Endothelial cell of umbilical vein (primary cell): ENCODE measurements at regions not wholly inside any gene's neighbourhood (a gene's known extent, or its start where the extent isn't known, plus 50 kb on each side); places are given as distances from the start of the nearest gene placed in this dataset.

Source experiments
- BruUV-seq: library from RNA; stranded (reverse); fragments of 400-500 nt; replicated peaks from 2 replicates; lab custom pipeline; 2021; lab: Mats Ljungman, UMichigan
- CTCF ChIA-PET: fragments of 300-600, 350-600 bp; sonication (Branson Sonifier 250); formaldehyde crosslinking; loops from one replicate; lab custom pipeline; 2021; ENCODE audit warnings: antibody characterized with exemption, inconsistent platforms; lab: Charles Lee
- POLR2A ChIA-PET: fragments of 300-600, 350-600 bp; sonication (Branson Sonifier 250); formaldehyde crosslinking; loops from one replicate; lab custom pipeline; 2021; ENCODE audit warnings: antibody characterized with exemption, inconsistent platforms; lab: Charles Lee
- DNase-seq: peaks from one replicate; pipeline ENCODE4 v3.0.0-alpha.2; 2011; ENCODE audit warnings: low read depth, low spot score
- FAIRE-seq: peaks from 2 replicates; lab custom pipeline; 2011; peaks lifted over from hg19 to GRCh38; lab: Jason Lieb, UNC
- H2AFZ ChIP-seq: 2 replicates; pipeline ENCODE4 v1.6.0; 2012; ENCODE audit warnings: low read depth, low read length, control low read depth, inconsistent platforms
- H3K27ac ChIP-seq: 2 replicates; pipeline ENCODE4 v1.5.1; 2011; ENCODE audit warnings: low read depth, mild to moderate bottlenecking, control low read depth, low read length, moderate library complexity; ENCODE audit not compliant: insufficient read depth
- H3K27me3 ChIP-seq, 2 experiments: 2 replicates each; pipeline versions ENCODE4 v1.6.0 to v1.6.1; 2011; ENCODE audit warnings: low read length in 2 of 2, mixed read lengths in 1 of 2; ENCODE audit not compliant: control insufficient read depth in 2 of 2, insufficient read depth in 2 of 2
- H3K36me3 ChIP-seq, 2 experiments: 2 replicates in 1 of 2; 3 replicates in 1 of 2; pipeline ENCODE4 v1.5.1; 2011; ENCODE audit warnings: low read length in 2 of 2, mild to moderate bottlenecking in 1 of 2, moderate library complexity in 1 of 2; ENCODE audit not compliant: control insufficient read depth in 2 of 2, insufficient read depth in 2 of 2; ENCODE audit errors: extremely low read depth in 1 of 2
- H3K4me1 ChIP-seq: 3 replicates; pipeline ENCODE4 v1.5.1; 2011; ENCODE audit warnings: mild to moderate bottlenecking, low read length; ENCODE audit not compliant: control insufficient read depth, insufficient read depth; ENCODE audit errors: extremely low read depth
- H3K4me2 ChIP-seq: 2 replicates; pipeline ENCODE4 v1.6.1; 2011; ENCODE audit warnings: low read length, control low read depth, mixed read lengths; ENCODE audit not compliant: insufficient read depth
- H3K4me3 ChIP-seq, 3 experiments: fragments of 200-600 bp in 1 of 3; sonication (generic), shearing (Covaris generic) in 1 of 3; replicated peaks in 1 of 3; 2 replicates each; pipeline ENCODE4 v1.5.1; 2011 to 2016; ENCODE audit warnings: control low read depth in 3 of 3, low read length in 3 of 3, mild to moderate bottlenecking in 2 of 3, inconsistent platforms in 1 of 3, low read depth in 1 of 3, moderate library complexity in 1 of 3; ENCODE audit not compliant: insufficient read depth in 1 of 3
- H3K79me2 ChIP-seq: 2 replicates; pipeline ENCODE4 v1.6.0; 2012; ENCODE audit warnings: low read length, inconsistent platforms; ENCODE audit not compliant: control insufficient read depth, insufficient read depth
- H3K9ac ChIP-seq: replicated peaks from 2 replicates; pipeline ENCODE3; 2011; ENCODE audit warnings: low read length, control low read depth; ENCODE audit not compliant: insufficient read depth; ENCODE audit errors: extremely low read depth
- H3K9me1 ChIP-seq: replicated peaks from 3 replicates; pipeline ENCODE4 v1.6.0; 2011; ENCODE audit warnings: mild to moderate bottlenecking, low read length; ENCODE audit not compliant: control insufficient read depth, insufficient read depth; ENCODE audit errors: extremely low read depth
- H3K9me3 ChIP-seq: replicated peaks from 2 replicates; pipeline ENCODE4 v1.5.1; 2012; ENCODE audit warnings: low read length, inconsistent platforms; ENCODE audit not compliant: control insufficient read depth, insufficient read depth
- H4K20me1 ChIP-seq: replicated peaks from 2 replicates; pipeline ENCODE3; 2011; ENCODE audit warnings: mild to moderate bottlenecking, low read length; ENCODE audit not compliant: control insufficient read depth, insufficient read depth; ENCODE audit errors: extremely low read depth
- EZH2 ChIP-seq: IDR thresholded peaks from 2 replicates; pipeline ENCODE4 v1.6.1; 2012; ENCODE audit warnings: borderline replicate concordance, low read depth, mild to moderate bottlenecking, moderate library complexity, low read length, inconsistent platforms; ENCODE audit not compliant: severe bottlenecking
- FOS ChIP-seq: IDR thresholded peaks from 2 replicates; pipeline ENCODE4 v1.6.1; 2011; ENCODE audit warnings: mild to moderate bottlenecking, low read length, moderate library complexity, borderline replicate concordance; ENCODE audit not compliant: insufficient read depth
- GATA2 ChIP-seq: IDR thresholded peaks from 2 replicates; pipeline ENCODE4 v1.7.0; 2011; ENCODE audit warnings: low read depth, mild to moderate bottlenecking, moderate library complexity, mixed read lengths, low read length; ENCODE audit not compliant: insufficient read length, insufficient read depth
- JUN ChIP-seq: IDR thresholded peaks from 2 replicates; pipeline ENCODE4 v1.6.1; 2011; ENCODE audit warnings: borderline replicate concordance, low read depth; ENCODE audit not compliant: insufficient read length, insufficient read depth
- MAX ChIP-seq: IDR thresholded peaks from 2 replicates; pipeline ENCODE4 v1.6.1; 2011; ENCODE audit not compliant: insufficient read depth, insufficient read length
- MYC ChIP-seq: IDR thresholded peaks from one replicate; pipeline ENCODE4 v1.6.1; 2011; ENCODE audit warnings: mild to moderate bottlenecking, low read depth, low read length
- POLR2A ChIP-seq: IDR thresholded peaks from 2 replicates; pipeline ENCODE4 v1.6.1; 2012; ENCODE audit warnings: low read depth, mild to moderate bottlenecking, control low read depth, low read length
- POLR2AphosphoS5 ChIP-seq: IDR thresholded peaks from 2 replicates; pipeline ENCODE4 v1.6.1; 2012; ENCODE audit warnings: low read depth, mild to moderate bottlenecking, control low read depth, low read length, moderate library complexity; ENCODE audit not compliant: insufficient read depth
- dilution Hi-C: fragments of 300-500 bp; cut with MboI; formaldehyde crosslinking; loops from one replicate; pipeline ENCODE4 v1.15.0; 2019; ENCODE audit warnings: low sequenced_read_pairs; ENCODE audit not compliant: extremely low pct_ligation_motif_present
- intact Hi-C: fragments of 100-400 bp; cut with micrococcal nuclease; formaldehyde crosslinking; loops from one replicate; pipeline ENCODE4 v1.10.0; 2022
- TF ChIP-seq, protein P1 (sequence below), 2 donors: IDR thresholded peaks; 1 replicate in 1 of 2; 2 replicates in 1 of 2; pipeline ENCODE4 v1.5.1; 2011; ENCODE audit warnings: low read length in 2 of 2, mild to moderate bottlenecking in 2 of 2, moderate library complexity in 2 of 2, control low read depth in 1 of 2, inconsistent platforms in 1 of 2, low read depth in 1 of 2; ENCODE audit not compliant: insufficient read depth in 1 of 2; ENCODE audit errors: extremely low read depth in 1 of 2

DNA sequence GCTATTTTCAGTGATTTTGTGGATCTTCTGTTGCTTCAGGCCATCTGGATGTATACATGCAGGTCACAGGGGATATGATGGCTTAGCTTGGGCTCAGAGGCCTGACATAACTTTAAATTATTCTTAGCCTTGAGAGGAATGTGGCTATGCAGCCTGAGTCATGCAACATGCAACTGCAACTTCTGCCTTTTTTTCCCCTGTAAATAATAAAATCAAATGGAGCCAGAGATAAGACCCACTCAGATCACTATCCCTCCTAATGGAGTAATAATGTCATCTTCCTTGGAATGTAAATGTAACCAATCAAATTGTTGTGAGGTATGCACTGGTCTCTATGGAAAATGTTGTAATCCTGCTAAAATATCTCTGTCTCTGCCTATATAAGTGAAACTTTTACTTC lies 54.9 kb downstream of the MAGEB17 start:
- Histone ChIP-seq H3K9ac (no peak overlapping the region), H3K9me3 (no peaks in the 10 kb centered on the region), H3K27me3 (no peaks in the 10 kb centered on the region), H2AFZ (no peak overlapping the region), H3K36me3 (no peaks in the 10 kb centered on the region), H3K4me1 (no peaks in the 10 kb centered on the region), H3K4me2 (no peak overlapping the region), H3K79me2 (no peaks in the 10 kb centered on the region), H3K27ac (no peak overlapping the region), H3K4me3 (no peak overlapping the region), H3K9me1 (no peaks in the 10 kb centered on the region), H4K20me1 (no peaks in the 10 kb centered on the region)
- BruUV-seq, result no TSS peak
- TF ChIP-seq, protein P1, sequence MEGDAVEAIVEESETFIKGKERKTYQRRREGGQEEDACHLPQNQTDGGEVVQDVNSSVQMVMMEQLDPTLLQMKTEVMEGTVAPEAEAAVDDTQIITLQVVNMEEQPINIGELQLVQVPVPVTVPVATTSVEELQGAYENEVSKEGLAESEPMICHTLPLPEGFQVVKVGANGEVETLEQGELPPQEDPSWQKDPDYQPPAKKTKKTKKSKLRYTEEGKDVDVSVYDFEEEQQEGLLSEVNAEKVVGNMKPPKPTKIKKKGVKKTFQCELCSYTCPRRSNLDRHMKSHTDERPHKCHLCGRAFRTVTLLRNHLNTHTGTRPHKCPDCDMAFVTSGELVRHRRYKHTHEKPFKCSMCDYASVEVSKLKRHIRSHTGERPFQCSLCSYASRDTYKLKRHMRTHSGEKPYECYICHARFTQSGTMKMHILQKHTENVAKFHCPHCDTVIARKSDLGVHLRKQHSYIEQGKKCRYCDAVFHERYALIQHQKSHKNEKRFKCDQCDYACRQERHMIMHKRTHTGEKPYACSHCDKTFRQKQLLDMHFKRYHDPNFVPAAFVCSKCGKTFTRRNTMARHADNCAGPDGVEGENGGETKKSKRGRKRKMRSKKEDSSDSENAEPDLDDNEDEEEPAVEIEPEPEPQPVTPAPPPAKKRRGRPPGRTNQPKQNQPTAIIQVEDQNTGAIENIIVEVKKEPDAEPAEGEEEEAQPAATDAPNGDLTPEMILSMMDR (IDR thresholded peaks at IDR 0.05; ENCODE audit: extremely low read depth in 1 of 2, insufficient read depth in 1 of 2, low read depth in 1 of 2, low read length in 2 of 2), result no peak
- CTCF ChIA-PET, result no interaction called here
- intact Hi-C loops, result no loop called here
- no peak for FAIRE-seq
- dilution Hi-C loops, result no loop called here
- POLR2A ChIA-PET, result no interaction called here
- DNase-seq, result no peak

DNA sequence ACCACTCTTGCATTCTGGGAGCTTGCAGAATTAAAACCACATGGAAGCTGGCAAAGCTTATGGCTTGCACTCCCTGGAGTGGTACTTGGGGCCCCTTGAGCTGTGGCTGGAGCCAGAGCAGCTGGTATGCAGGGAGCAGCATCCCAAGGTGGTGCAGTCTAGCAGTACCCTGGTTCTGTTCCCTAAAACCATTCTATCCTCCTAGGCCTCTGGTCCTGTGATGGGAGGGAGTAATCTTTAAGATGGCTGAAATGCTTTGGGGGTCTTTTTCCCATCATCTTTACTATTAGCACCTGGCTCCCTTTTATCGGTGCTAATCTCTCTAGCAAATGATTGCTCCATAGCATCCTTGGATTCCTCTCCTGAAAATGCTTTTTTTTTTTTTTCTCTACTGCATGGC lies 56.1 kb downstream of the MAGEB17 start:
- intact Hi-C loops (no loop called here), dilution Hi-C loops (no loop called here)
- no peaks in the 10 kb centered on the region for H3K9me3 ChIP-seq
- H3K27ac ChIP-seq, result no peak overlapping the region
- TF ChIP-seq EZH2, result no peak
- TF ChIP-seq FOS, result no peak
- TF ChIP-seq MYC, result no peak
- TF ChIP-seq, protein P1 (IDR thresholded peaks at IDR 0.05; ENCODE audit: extremely low read depth in 1 of 2, insufficient read depth in 1 of 2, low read depth in 1 of 2, low read length in 2 of 2), result no peak
- TF ChIP-seq POLR2AphosphoS5, result no peak
- TF ChIP-seq JUN, result no peak
- no peak for TF ChIP-seq MAX
- no peak for TF ChIP-seq GATA2
- TF ChIP-seq POLR2A, result no peak
- H2AFZ ChIP-seq, result no peak overlapping the region
- H3K4me2 ChIP-seq, result no peak overlapping the region
- no peak overlapping the region for H3K4me3 ChIP-seq
- no peaks in the 10 kb centered on the region for H3K4me1 ChIP-seq
- H3K79me2 ChIP-seq, result no peaks in the 10 kb centered on the region
- no peaks in the 10 kb centered on the region for H3K27me3 ChIP-seq
- H3K9ac ChIP-seq, result no peak overlapping the region
- ChIA-PET POLR2A (no interaction called here), CTCF (no interaction called here)
- BruUV-seq, result no TSS peak
- H3K9me1 ChIP-seq, result no peaks in the 10 kb centered on the region
- no peaks in the 10 kb centered on the region for H3K36me3 ChIP-seq
- DNase-seq (no peak), FAIRE-seq (no peak)
- no peaks in the 10 kb centered on the region for H4K20me1 ChIP-seq
